GM12873 (cell line): ENCODE measurements at regions not wholly inside any gene's neighbourhood (a gene's known extent, or its start where the extent isn't known, plus 50 kb on each side); places are given as distances from the start of the nearest gene placed in this dataset.

ENCODE experiments used
- TF ChIP-seq, protein P1 (sequence below): IDR thresholded peaks from 2 replicates; pipeline ENCODE4 v1.5.1; 2012; ENCODE audit warnings: low read depth, mild to moderate bottlenecking, moderate library complexity, low read length, control low read depth; ENCODE audit not compliant: insufficient read depth; ENCODE audit errors: missing control alignments

DNA sequence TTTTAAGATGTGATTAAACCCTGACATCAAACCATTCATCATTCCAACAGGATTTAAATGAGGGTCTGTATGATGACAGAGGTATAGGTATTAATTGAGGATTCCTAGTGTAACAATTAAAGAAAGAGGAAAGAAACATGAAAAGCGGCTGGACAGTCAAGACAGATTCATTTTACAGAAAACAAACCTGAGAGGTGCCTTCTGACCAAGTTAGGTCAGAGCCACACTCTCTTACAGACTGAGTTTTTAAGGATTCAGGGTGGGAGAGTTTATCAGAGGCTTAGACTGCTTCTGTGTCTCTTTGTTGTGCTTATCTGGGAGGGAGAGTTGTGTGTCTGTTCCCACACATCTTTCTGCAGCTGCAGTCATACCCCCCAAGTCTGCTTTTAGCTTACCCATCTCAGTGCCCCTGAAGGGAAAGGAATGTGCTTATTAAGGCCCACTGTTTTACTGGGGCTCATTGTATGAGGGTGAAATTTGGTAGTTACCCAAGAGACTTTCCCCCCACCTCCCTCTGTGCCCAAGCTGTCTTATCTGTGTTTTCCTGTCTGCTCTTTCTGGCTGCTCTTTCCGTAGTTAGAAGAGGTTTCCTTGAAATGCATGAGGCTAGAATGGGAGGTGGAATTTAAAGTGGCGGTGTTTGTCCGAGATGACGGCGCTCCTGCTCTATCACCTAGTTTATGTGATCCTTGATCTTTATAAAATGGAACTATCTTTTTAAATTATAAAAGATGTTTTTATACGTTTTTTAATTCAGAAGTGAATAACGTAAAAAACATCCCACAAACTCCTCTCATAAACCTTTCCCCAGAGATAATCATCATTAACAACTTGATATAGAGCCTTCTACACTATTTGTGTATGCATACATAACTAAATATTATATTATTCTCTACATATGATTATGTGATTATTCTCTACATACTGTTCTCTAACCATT, 96.0 kb upstream of the TNFSF4 start:
- TF ChIP-seq, protein P1, sequence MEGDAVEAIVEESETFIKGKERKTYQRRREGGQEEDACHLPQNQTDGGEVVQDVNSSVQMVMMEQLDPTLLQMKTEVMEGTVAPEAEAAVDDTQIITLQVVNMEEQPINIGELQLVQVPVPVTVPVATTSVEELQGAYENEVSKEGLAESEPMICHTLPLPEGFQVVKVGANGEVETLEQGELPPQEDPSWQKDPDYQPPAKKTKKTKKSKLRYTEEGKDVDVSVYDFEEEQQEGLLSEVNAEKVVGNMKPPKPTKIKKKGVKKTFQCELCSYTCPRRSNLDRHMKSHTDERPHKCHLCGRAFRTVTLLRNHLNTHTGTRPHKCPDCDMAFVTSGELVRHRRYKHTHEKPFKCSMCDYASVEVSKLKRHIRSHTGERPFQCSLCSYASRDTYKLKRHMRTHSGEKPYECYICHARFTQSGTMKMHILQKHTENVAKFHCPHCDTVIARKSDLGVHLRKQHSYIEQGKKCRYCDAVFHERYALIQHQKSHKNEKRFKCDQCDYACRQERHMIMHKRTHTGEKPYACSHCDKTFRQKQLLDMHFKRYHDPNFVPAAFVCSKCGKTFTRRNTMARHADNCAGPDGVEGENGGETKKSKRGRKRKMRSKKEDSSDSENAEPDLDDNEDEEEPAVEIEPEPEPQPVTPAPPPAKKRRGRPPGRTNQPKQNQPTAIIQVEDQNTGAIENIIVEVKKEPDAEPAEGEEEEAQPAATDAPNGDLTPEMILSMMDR: no peak

DNA sequence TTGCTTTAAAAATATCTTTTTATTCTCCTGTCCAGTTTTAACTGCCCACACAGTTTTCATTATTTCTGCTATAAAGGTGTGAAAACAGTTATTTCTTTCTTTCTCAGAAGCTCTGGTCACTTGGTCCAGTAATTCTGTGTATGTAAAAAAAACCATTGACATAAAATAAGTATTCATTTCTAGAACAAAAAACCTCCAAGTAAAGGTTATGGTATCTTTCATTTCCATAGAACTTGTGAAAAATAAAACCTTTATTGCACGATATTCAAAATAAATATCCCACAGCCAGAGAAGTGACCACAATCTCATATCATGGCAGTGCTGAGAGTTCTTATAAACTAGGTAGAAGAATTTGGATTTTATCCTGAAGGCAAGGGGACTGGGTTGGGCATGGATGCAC, 96.9 kb upstream of the TNFSF4 start:
- TF ChIP-seq, protein P1: no peak

DNA sequence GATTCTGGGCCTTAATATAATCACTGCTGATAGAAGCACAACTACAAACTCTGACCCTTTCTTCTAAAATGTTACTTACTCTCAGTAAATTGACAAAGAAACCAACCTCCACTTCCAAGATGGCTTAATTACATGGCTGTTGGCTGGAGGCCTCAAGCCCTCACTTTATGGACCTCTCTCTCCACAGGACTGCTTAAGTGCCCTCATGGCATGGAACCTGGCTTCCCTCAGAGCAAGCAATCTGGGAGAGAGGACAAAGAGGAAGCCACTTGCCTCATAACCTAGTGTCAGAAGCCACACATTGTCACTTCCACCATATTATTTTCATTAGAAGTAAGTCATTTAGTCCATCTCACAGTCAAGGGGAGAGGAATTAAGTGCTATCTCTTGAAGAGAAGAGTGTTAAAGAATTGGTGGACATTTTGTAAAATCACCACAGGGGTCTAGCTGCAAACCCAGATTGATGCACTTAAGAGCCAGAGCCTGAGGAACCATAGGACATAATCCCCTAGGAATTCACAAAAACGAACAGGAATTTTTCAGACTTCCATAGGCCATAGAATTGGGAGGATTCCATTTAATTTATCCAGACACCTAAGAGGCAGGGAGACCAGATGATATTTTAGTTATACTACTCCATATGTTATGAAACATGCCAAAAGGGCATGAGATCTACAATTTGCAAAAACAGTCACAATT, 97.5 kb upstream of the TNFSF4 start:
- TF ChIP-seq, protein P1: no peak

DNA sequence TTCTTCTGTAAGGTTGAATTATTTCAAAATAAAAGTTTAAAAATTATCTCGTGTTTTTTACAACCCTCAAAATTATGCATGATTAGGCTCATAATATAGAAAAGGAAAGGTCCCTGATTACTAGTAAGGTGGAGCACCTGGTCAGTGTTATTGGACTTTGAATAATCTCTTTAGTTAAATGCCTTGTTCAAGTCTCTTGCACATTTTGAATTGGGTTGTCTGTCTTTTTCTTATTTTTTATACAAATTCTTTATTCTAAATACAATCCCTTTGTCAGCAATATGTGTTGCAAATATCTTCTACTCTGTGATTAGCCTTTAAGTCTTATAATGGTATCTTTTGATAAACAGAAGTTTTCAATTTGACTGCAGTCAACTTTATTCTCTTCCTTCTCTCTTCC, 100.7 kb upstream of the TNFSF4 start:
- TF ChIP-seq, protein P1: no peak

DNA sequence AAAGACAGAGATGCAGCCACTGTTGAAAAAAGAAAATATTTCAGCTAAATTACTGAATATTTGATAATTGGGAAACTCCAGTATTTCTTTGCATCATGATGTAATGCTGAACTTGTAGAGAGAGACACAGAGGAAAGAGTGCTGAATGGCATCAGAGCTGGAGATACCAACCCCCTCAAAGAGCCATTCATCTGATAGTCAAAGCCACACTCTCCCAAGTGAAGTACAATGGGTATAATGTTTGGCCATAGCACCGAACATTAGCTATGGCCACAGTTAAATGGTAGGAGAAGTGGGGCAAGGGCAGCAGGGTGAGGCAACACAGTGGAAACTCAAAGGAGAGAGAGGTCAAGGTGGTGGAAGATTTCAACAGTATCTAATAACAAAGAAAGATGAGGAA, 107.5 kb upstream of the TNFSF4 start:
- TF ChIP-seq, protein P1: no peak

DNA sequence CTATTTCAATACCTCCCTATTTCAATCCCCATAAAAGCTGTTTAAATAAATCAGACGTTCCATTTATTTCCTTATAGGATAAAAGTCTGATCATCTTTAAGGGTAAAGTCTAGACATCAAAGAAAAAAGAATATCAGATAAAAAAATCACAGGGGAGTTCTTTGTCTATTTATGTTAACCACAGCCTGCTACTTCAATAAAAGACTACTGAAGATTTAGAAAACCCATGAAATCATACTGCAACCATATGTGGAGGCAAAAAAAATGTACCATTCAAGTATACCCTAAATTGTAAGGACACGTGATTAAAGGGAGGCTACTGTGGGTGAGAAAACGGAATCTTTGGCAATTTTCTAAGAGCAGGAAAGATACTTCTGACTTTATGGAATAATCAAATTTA, 108.2 kb upstream of the TNFSF4 start:
- TF ChIP-seq, protein P1: no peak

DNA sequence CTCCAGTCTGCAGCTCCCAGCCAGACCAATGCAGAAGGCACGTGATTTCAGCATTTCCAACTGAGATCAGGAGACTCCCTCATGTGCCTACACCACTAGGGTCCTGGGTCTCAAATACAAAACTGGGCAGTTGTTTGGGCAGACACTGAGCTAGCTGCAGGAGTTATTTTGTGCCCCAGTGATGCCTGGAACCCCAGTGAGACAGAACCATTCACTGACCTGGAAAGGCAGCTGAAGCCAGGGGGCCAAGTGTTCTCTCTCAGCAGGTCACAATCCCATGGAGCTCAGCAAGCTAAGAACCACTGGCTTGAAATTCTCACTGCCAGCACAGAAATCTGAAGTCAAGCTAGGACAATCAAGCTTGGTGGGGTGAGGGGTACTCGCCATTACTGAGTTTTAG, 111.7 kb upstream of the TNFSF4 start:
- TF ChIP-seq, protein P1: no peak
